ENCODE measurements at regions not wholly inside any gene's neighbourhood (a gene's known extent, or its start where the extent isn't known, plus 50 kb on each side); places are given as distances from the start of the nearest gene placed in this dataset.

DNA sequence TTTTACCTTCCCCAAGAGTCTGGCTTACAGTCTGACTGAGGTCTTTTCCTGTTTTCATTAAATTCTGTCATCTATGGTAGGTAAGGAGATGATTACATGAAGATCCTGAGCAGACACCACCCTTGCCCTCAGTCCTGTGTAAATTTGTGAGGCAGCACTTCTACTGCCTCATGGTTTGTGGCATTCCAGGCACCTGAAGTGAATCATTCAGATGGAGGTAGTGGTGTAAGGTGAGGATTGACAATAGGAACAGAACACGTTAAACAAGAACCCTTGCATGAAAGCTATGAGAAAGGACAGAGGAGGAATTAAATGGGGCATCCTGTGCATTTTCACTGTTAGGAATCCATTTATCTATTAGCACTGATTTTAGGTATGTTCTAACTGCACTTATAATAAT is 618.6 kb downstream of the TLL1 start:
- WGBS, 2 donors, result 84 to 92% methylated on average over 1 of the region's 1 CpG
- H3K9me3 ChIP-seq, result no peaks in the 10 kb centered on the region
- no peak overlapping the region for H3K27ac ChIP-seq
- H3K4me1 ChIP-seq, result no peaks in the 10 kb centered on the region
- H3K27me3 ChIP-seq, result no peaks in the 10 kb centered on the region
- intact Hi-C loops (cut with DNase I), result no loop called here
- no peaks in the 10 kb centered on the region for H3K36me3 ChIP-seq
- TF ChIP-seq, protein P1, sequence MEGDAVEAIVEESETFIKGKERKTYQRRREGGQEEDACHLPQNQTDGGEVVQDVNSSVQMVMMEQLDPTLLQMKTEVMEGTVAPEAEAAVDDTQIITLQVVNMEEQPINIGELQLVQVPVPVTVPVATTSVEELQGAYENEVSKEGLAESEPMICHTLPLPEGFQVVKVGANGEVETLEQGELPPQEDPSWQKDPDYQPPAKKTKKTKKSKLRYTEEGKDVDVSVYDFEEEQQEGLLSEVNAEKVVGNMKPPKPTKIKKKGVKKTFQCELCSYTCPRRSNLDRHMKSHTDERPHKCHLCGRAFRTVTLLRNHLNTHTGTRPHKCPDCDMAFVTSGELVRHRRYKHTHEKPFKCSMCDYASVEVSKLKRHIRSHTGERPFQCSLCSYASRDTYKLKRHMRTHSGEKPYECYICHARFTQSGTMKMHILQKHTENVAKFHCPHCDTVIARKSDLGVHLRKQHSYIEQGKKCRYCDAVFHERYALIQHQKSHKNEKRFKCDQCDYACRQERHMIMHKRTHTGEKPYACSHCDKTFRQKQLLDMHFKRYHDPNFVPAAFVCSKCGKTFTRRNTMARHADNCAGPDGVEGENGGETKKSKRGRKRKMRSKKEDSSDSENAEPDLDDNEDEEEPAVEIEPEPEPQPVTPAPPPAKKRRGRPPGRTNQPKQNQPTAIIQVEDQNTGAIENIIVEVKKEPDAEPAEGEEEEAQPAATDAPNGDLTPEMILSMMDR (IDR thresholded peaks at IDR 0.05), result no peak
- no peak for TF ChIP-seq POLR2AphosphoS5 (IDR thresholded peaks at IDR 0.05)
- TF ChIP-seq EP300 (IDR thresholded peaks at IDR 0.05), result no peak
- TF ChIP-seq POLR2A (IDR thresholded peaks at IDR 0.05), result no peak
- DNase-seq, result no peak
- H3K4me3 ChIP-seq, result no peak overlapping the region

DNA sequence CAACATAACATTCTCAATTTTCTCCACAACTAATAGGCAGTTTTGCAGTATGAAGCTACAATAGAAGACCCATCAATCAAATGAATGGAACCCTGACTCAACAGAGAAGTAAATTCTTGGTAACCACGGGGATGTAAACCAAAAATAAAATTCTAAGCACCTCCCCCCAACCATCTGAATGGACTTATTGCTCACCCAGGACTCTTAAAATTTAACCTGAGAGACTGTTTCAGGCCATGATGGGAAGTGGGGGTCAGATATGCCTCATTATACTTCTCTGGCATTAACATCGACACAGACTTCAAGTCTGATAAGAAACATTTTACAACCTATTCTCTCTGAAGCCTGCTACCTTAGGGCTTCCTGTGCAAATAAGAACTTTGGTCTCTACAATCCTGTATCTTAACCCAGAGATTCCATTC is 620.9 kb downstream of the TLL1 start:
- H3K9me3 ChIP-seq, result no peaks in the 10 kb centered on the region
- intact Hi-C loops (cut with DNase I), result no loop called here
- H3K4me3 ChIP-seq, result no peak overlapping the region
- 5 to 15% methylated on average over 2 of the region's 2 CpGs for WGBS, 2 donors
- no peak for DNase-seq
- no peaks in the 10 kb centered on the region for H3K36me3 ChIP-seq
- no peak for TF ChIP-seq POLR2A (IDR thresholded peaks at IDR 0.05)
- no peak for TF ChIP-seq EP300 (IDR thresholded peaks at IDR 0.05)
- no peak for TF ChIP-seq POLR2AphosphoS5 (IDR thresholded peaks at IDR 0.05)
- TF ChIP-seq, protein P1 (IDR thresholded peaks at IDR 0.05), result no peak
- no peaks in the 10 kb centered on the region for H3K27me3 ChIP-seq
- H3K4me1 ChIP-seq, result no peaks in the 10 kb centered on the region
- no peak overlapping the region for H3K27ac ChIP-seq

DNA sequence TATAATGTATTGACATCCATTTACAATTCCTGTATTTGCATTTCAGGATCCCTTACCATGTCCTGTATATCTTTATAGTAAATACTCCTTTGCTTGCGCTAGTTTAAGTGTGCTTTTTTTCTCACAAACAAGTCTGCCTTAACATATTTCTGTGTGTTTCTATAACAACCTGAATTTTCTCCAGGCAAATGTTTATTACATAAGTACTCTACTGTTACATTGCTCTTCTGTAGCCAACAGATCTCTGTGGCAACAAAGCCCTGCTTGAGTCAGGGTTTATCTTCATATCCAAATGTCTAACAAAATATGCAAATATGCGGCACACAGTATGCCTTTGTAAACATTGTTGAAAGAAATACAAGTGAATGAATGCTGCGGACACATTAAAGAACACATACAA is 625.5 kb downstream of the TLL1 start:
- Histone ChIP-seq H3K27ac (no peak overlapping the region), H3K4me1 (no peaks in the 10 kb centered on the region), H3K9me3 (no peaks in the 10 kb centered on the region), H3K4me3 (no peak overlapping the region), H3K27me3 (no peaks in the 10 kb centered on the region), H3K36me3 (no peaks in the 10 kb centered on the region)
- 71 to 72% methylated on average over 3 of the region's 3 CpGs for WGBS, 2 donors
- TF ChIP-seq, protein P1 (IDR thresholded peaks at IDR 0.05), result no peak
- TF ChIP-seq POLR2A (IDR thresholded peaks at IDR 0.05) (no peak), POLR2AphosphoS5 (IDR thresholded peaks at IDR 0.05) (no peak), EP300 (IDR thresholded peaks at IDR 0.05) (no peak)
- intact Hi-C loops (cut with DNase I), result no loop called here
- no peak for DNase-seq

- TF ChIP-seq, protein P1 (IDR thresholded peaks at IDR 0.05), result no peak
- TF ChIP-seq EP300 (IDR thresholded peaks at IDR 0.05) (no peak), POLR2AphosphoS5 (IDR thresholded peaks at IDR 0.05) (no peak), POLR2A (IDR thresholded peaks at IDR 0.05) (no peak)
- WGBS, 2 donors, result 22 to 77% methylated on average over 4 of the region's 4 CpGs
- Histone ChIP-seq H3K4me3 (no peak overlapping the region), H3K27ac (no peak overlapping the region), H3K36me3 (no peaks in the 10 kb centered on the region), H3K4me1 (no peaks in the 10 kb centered on the region), H3K27me3 (no peaks in the 10 kb centered on the region), H3K9me3 (no peaks in the 10 kb centered on the region)
- intact Hi-C loops (cut with DNase I), result no loop called here
- no peak for DNase-seq
Measured at GRCh38 chr4:166499820-166500219, 626.8 kb downstream of the TLL1 start.

- no peaks in the 10 kb centered on the region for H3K4me1 ChIP-seq
- H3K9me3 ChIP-seq, result no peaks in the 10 kb centered on the region
- H3K27me3 ChIP-seq, result no peaks in the 10 kb centered on the region
- no peaks in the 10 kb centered on the region for H3K36me3 ChIP-seq
- no peak overlapping the region for H3K27ac ChIP-seq
- TF ChIP-seq, protein P1 (IDR thresholded peaks at IDR 0.05), result no peak
- TF ChIP-seq EP300 (IDR thresholded peaks at IDR 0.05) (no peak), POLR2A (IDR thresholded peaks at IDR 0.05) (no peak), POLR2AphosphoS5 (IDR thresholded peaks at IDR 0.05) (no peak)
- 71 to 88% methylated on average over 13 of the region's 13 CpGs for WGBS, 2 donors
- H3K4me3 ChIP-seq, result no peak overlapping the region
- intact Hi-C loops (cut with DNase I), result no loop called here
- DNase-seq, result no peak
Measured at GRCh38 chr4:166501941-166502382, 628.9 kb downstream of the TLL1 start.

Data from sigmoid colon (tissue), 6 donors.